ENCODE measurements at regions not wholly inside any gene's neighbourhood (a gene's known extent, or its start where the extent isn't known, plus 50 kb on each side); places are given as distances from the start of the nearest gene placed in this dataset.
A peak's percentile ranks its signal among the peaks of the same experiment; 100 is the strongest.

DNA sequence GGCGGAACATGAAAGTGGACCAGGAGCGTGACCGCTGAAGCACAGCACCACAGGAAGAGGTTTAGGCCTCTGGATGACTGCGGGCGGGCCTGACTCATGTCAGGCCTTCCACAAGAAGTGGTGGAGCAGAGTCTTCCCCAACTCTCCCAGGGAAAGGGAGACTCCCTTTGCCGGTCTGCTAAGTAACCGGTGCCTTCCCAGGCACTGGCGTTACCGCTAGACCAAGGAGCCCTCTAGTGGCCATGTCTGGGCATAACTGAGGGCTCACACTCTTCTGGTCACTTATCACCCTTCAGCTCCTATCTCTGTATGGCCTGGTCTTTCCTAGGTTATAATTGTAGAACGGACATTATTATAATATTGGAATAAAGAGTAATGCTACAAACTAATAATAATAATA lies 1931.9 kb downstream of the TP53TG3F start:
- Histone ChIP-seq H3K79me2 (ENCODE audit: insufficient read depth, low read depth) (no peaks in the 10 kb centered on the region), H3K36me3 (ENCODE audit: insufficient read depth) (no peaks in the 10 kb centered on the region), H3K27ac (no peak overlapping the region), H3K4me2 (no peak overlapping the region), H3K27me3 (ENCODE audit: insufficient read depth, low read depth) (no peaks in the 10 kb centered on the region), H4K20me1 (ENCODE audit: insufficient read depth) (no peaks in the 10 kb centered on the region), H2AFZ (ENCODE audit: low read depth) (no peak overlapping the region), H3K9ac (no peak overlapping the region), H3K4me1 (ENCODE audit: low read depth, poor library complexity, severe bottlenecking) (no peaks in the 10 kb centered on the region), H3K4me3 (IDR thresholded peaks at IDR 0.05; ENCODE audit: insufficient read depth, low read depth, low read length) (no peak overlapping the region)
- TF ChIP-seq, protein P1, sequence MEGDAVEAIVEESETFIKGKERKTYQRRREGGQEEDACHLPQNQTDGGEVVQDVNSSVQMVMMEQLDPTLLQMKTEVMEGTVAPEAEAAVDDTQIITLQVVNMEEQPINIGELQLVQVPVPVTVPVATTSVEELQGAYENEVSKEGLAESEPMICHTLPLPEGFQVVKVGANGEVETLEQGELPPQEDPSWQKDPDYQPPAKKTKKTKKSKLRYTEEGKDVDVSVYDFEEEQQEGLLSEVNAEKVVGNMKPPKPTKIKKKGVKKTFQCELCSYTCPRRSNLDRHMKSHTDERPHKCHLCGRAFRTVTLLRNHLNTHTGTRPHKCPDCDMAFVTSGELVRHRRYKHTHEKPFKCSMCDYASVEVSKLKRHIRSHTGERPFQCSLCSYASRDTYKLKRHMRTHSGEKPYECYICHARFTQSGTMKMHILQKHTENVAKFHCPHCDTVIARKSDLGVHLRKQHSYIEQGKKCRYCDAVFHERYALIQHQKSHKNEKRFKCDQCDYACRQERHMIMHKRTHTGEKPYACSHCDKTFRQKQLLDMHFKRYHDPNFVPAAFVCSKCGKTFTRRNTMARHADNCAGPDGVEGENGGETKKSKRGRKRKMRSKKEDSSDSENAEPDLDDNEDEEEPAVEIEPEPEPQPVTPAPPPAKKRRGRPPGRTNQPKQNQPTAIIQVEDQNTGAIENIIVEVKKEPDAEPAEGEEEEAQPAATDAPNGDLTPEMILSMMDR (conservative IDR thresholded peaks at IDR 0.05; ENCODE audit: low read depth, low read length), result peak; percentile 57

DNA sequence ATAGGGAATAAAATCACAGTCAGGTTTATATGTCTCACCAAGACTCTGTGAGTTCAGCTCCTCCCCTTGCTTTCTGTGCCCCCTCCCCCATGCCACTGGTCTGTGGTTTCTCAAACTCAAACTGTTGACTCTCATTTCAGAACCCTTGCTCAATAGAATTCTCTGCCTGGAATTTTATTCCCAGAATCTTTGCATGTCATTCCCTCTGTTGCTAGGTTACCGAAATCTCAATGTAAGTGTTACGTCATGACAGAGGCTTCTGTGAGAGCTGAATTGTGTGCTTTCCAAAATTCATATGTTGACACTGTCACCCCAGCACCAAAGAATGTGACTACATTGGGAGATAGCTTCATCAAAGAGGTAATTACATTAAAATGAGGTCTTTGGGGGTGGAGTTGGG lies 1938.8 kb downstream of the TP53TG3F start:
- TF ChIP-seq, protein P1 (conservative IDR thresholded peaks at IDR 0.05; ENCODE audit: low read depth, low read length), result no peak
- Histone ChIP-seq H3K27ac (no peak overlapping the region), H3K4me3 (IDR thresholded peaks at IDR 0.05; ENCODE audit: insufficient read depth, low read depth, low read length) (no peak overlapping the region), H3K79me2 (ENCODE audit: insufficient read depth, low read depth) (no peaks in the 10 kb centered on the region), H3K9ac (no peak overlapping the region), H2AFZ (ENCODE audit: low read depth) (no peak overlapping the region), H3K36me3 (ENCODE audit: insufficient read depth) (no peaks in the 10 kb centered on the region), H3K4me2 (no peak overlapping the region), H3K4me1 (ENCODE audit: low read depth, poor library complexity, severe bottlenecking) (no peaks in the 10 kb centered on the region), H4K20me1 (ENCODE audit: insufficient read depth) (no peaks in the 10 kb centered on the region), H3K27me3 (ENCODE audit: insufficient read depth, low read depth) (no peaks in the 10 kb centered on the region)

DNA sequence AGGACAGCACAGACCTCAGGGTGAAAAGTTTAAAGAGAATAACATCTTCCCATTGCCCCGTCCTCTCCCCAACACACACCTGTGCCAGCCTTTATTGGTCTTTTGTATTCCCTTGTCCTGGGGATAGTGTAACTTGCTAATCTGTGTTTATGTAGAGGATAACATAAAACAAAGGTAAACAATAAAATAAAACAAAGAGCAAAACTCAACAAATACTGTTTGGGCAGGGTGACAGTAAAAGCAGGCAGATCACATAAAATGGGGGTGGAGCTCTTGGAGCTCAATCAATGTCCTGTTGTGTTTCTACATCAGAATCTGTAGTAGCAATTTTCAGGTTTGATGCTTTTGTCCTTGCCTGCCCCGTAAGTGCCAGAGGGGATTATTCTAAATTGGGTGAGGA lies 1939.7 kb downstream of the TP53TG3F start:
- H2AFZ ChIP-seq (ENCODE audit: low read depth), result no peak overlapping the region

DNA sequence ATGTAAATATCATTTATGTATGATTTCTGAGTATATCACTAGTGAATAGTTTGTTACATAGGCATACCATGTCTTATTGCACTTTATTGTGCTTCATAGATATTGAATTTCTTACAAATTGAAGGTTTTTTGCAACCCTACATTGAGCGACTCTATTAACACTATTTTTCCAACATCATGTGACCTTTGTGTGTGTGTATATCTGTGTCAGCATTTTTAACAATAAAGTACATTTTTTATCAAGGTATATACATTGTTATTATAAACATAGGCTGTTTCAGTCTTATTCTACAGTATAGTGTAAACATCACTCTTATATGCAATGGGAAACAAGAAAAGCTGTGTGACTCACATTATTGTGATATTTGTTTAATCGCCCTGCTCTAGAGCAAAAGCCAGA lies 1944.9 kb downstream of the TP53TG3F start:
- Histone ChIP-seq H3K27me3 (ENCODE audit: insufficient read depth, low read depth) (no peaks in the 10 kb centered on the region), H3K36me3 (ENCODE audit: insufficient read depth) (no peaks in the 10 kb centered on the region), H3K9ac (no peak overlapping the region), H3K27ac (no peak overlapping the region), H3K4me2 (no peak overlapping the region), H4K20me1 (ENCODE audit: insufficient read depth) (no peaks in the 10 kb centered on the region), H2AFZ (ENCODE audit: low read depth) (no peak overlapping the region), H3K4me3 (IDR thresholded peaks at IDR 0.05; ENCODE audit: insufficient read depth, low read depth, low read length) (no peak overlapping the region), H3K4me1 (ENCODE audit: low read depth, poor library complexity, severe bottlenecking) (no peaks in the 10 kb centered on the region), H3K79me2 (ENCODE audit: insufficient read depth, low read depth) (no peaks in the 10 kb centered on the region)
- TF ChIP-seq, protein P1 (conservative IDR thresholded peaks at IDR 0.05; ENCODE audit: low read depth, low read length), result no peak

More for the DNA sequence above, 1939.7 kb downstream of the TP53TG3F start:
- H3K4me2 ChIP-seq, result no peak overlapping the region
- no peaks in the 10 kb centered on the region for H3K27me3 ChIP-seq (ENCODE audit: insufficient read depth, low read depth)
- no peaks in the 10 kb centered on the region for H3K36me3 ChIP-seq (ENCODE audit: insufficient read depth)
- H3K27ac ChIP-seq, result no peak overlapping the region
- H4K20me1 ChIP-seq (ENCODE audit: insufficient read depth), result no peaks in the 10 kb centered on the region
- no peak overlapping the region for H3K9ac ChIP-seq
- H3K4me1 ChIP-seq (ENCODE audit: low read depth, poor library complexity, severe bottlenecking), result no peaks in the 10 kb centered on the region
- no peaks in the 10 kb centered on the region for H3K79me2 ChIP-seq (ENCODE audit: insufficient read depth, low read depth)
- H3K4me3 ChIP-seq (IDR thresholded peaks at IDR 0.05; ENCODE audit: insufficient read depth, low read depth, low read length), result no peak overlapping the region
- TF ChIP-seq, protein P1 (conservative IDR thresholded peaks at IDR 0.05; ENCODE audit: low read depth, low read length), result no peak

All from KMS-11 (cell line).